Astrocyte (in vitro differentiated cells and primary cell): ENCODE measurements at regions not wholly inside any gene's neighbourhood (a gene's known extent, or its start where the extent isn't known, plus 50 kb on each side); places are given as distances from the start of the nearest gene placed in this dataset.

Source experiments
- EZH2 ChIP-seq: IDR thresholded peaks from 2 replicates; pipeline ENCODE4 v1.6.1; 2012; ENCODE audit warnings: mild to moderate bottlenecking, low read length, inconsistent platforms; ENCODE audit not compliant: insufficient read depth
- TF ChIP-seq, protein P1 (sequence below): IDR thresholded peaks from 2 replicates; pipeline ENCODE4 v1.5.1; 2011; ENCODE audit warnings: low read depth, mild to moderate bottlenecking, inconsistent platforms, low read length, moderate library complexity; ENCODE audit not compliant: insufficient read depth

DNA sequence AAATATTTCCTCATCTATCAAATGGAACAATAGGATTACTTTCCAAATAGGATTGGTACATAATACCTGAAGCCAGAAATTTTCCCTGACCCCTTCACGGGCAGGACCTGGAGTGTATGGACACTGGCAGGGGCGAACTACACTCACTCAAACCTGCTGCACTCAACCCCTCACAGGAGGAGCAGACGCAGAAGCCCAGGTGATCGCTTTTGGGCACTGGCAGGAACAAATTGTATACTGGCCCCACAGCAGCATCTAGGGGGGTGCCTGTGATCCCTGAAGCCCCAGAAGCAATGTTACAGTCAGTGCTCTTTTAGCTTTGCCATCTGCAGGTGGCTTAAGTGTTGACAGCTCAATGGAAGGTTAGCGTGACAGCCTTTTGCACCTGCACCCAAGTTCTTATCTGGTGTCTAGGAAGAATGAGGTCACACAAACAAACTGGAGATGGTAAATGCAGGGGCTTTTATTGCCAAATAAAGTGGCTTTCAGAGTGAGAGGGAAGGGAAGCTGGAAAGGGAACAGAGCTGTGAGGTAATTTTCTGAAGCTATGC lies 199.2 kb upstream of the NEGR1 start:
- TF ChIP-seq, protein P1, sequence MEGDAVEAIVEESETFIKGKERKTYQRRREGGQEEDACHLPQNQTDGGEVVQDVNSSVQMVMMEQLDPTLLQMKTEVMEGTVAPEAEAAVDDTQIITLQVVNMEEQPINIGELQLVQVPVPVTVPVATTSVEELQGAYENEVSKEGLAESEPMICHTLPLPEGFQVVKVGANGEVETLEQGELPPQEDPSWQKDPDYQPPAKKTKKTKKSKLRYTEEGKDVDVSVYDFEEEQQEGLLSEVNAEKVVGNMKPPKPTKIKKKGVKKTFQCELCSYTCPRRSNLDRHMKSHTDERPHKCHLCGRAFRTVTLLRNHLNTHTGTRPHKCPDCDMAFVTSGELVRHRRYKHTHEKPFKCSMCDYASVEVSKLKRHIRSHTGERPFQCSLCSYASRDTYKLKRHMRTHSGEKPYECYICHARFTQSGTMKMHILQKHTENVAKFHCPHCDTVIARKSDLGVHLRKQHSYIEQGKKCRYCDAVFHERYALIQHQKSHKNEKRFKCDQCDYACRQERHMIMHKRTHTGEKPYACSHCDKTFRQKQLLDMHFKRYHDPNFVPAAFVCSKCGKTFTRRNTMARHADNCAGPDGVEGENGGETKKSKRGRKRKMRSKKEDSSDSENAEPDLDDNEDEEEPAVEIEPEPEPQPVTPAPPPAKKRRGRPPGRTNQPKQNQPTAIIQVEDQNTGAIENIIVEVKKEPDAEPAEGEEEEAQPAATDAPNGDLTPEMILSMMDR, result no peak
- TF ChIP-seq EZH2, result no peak
